ENCODE measurements at regions not wholly inside any gene's neighbourhood (a gene's known extent, or its start where the extent isn't known, plus 50 kb on each side); places are given as distances from the start of the nearest gene placed in this dataset.
"Not testable (repeated sequence)": the region's sequence is repeated elsewhere in the genome, so short reads cannot be mapped to it uniquely, and the experiment has no call there.

DNA sequence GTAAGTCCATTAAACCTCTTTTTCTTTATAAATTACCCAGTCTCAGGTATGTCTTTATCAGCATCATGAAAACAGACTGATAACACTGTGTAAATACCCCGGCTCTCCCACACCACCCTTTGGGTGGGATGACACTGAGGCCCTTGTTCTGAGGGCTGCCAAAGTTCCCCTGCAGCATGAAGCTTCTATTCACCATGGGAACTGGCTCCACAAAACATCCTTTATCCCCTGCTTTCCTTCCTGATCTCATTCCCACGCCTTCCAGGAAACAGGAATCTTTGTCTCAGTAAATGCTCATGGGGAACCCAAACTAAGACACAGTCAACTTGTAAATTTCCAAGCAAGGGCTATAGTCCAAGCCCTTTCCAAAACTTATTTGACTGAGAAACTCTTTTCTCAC lies 88.4 kb downstream of the ABCC12 start:
- no peak for DNase-seq
- H3K4me1 ChIP-seq (ENCODE audit: control insufficient read depth in 1 of 2, insufficient read depth in 2 of 2, low read length in 2 of 2): no peaks in the 10 kb centered on the region
- H3K4me3 ChIP-seq (ENCODE audit: low read length in 2 of 2): no peak overlapping the region
- intact Hi-C loops (cut with DNase I): no loop called here
- H3K9me3 ChIP-seq (ENCODE audit: control insufficient read depth, low read length): no peaks in the 10 kb centered on the region
- no peaks in the 10 kb centered on the region for H3K36me3 ChIP-seq (ENCODE audit: control insufficient read depth in 1 of 2, insufficient read depth in 2 of 2, low read length in 1 of 2)
- no peaks in the 10 kb centered on the region for H3K27me3 ChIP-seq (ENCODE audit: control insufficient read depth in 1 of 2, insufficient read depth in 2 of 2, low read length in 1 of 2)
- H3K27ac ChIP-seq (ENCODE audit: low read depth in 1 of 2, low read length in 2 of 2): no peak overlapping the region
- 64 to 73% methylated on average over 2 of the region's 2 CpGs for WGBS, 2 donors
- ATAC-seq (ENCODE audit: low FRiP score): no peak

DNA sequence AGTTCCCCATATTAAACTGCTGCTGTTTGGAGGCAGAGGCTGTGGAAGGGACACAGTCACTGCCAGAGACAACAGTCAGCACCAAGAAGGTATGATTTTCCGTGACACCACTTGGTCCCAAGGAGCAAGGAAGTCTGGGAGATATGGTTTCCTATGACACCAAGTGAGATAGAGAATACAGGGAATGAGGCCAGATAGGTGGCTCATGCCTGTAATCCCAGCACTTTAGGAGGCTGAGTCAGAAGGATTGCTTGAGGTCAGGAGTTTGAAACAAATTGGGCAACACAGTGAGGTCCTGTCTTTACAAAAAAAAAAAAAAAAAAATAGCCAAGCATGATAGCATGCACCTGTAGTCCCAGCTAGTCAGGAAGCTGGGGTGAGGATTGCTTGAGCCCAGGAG lies 90.8 kb downstream of the ABCC12 start:
- ATAC-seq (ENCODE audit: low FRiP score): no peak
- no peaks in the 10 kb centered on the region for H3K4me1 ChIP-seq (ENCODE audit: control insufficient read depth in 1 of 2, insufficient read depth in 2 of 2, low read length in 2 of 2)

DNA sequence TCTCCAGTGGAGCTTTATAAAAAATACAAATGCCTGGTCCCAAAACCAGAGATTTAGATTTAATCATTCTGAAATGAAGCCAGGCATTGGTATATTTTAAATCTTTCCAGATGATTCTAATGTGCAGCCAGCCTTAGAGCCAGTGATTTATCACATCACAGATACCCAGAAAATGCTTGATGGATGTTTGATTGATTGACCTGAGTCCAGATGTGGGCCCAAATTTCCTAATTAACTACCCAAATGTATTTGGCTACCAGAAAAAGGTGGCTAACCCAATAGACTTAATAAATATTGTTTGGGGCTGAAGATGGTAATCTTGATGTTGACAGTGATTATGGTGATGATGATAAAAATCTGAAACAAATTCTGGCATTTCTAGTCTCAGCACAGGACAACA lies 93.1 kb downstream of the ABCC12 start:
- DNase-seq (no peak), ATAC-seq (ENCODE audit: low FRiP score) (no peak)
- Histone ChIP-seq H3K9me3 (ENCODE audit: control insufficient read depth, low read length) (no peaks in the 10 kb centered on the region), H3K27ac (ENCODE audit: low read depth in 1 of 2, low read length in 2 of 2) (no peak overlapping the region), H3K27me3 (ENCODE audit: control insufficient read depth in 1 of 2, insufficient read depth in 2 of 2, low read length in 1 of 2) (no peaks in the 10 kb centered on the region), H3K4me1 (ENCODE audit: control insufficient read depth in 1 of 2, insufficient read depth in 2 of 2, low read length in 2 of 2) (no peaks in the 10 kb centered on the region), H3K36me3 (ENCODE audit: control insufficient read depth in 1 of 2, insufficient read depth in 2 of 2, low read length in 1 of 2) (no peaks in the 10 kb centered on the region), H3K4me3 (ENCODE audit: low read length in 2 of 2) (no peak overlapping the region)
- intact Hi-C loops (cut with DNase I): no loop called here

More for the DNA sequence above, 90.8 kb downstream of the ABCC12 start:
- Histone ChIP-seq H3K36me3 (ENCODE audit: control insufficient read depth in 1 of 2, insufficient read depth in 2 of 2, low read length in 1 of 2) (no peaks in the 10 kb centered on the region), H3K27ac (ENCODE audit: low read depth in 1 of 2, low read length in 2 of 2) (no peak overlapping the region), H3K27me3 (ENCODE audit: control insufficient read depth in 1 of 2, insufficient read depth in 2 of 2, low read length in 1 of 2) (no peaks in the 10 kb centered on the region), H3K9me3 (ENCODE audit: control insufficient read depth, low read length) (no peaks in the 10 kb centered on the region), H3K4me3 (ENCODE audit: low read length in 2 of 2) (no peak overlapping the region)
- no peak for DNase-seq
- intact Hi-C loops (cut with DNase I): no loop called here
- WGBS, 2 donors: 59 to 68% methylated on average over 1 of the region's 1 CpG

DNA sequence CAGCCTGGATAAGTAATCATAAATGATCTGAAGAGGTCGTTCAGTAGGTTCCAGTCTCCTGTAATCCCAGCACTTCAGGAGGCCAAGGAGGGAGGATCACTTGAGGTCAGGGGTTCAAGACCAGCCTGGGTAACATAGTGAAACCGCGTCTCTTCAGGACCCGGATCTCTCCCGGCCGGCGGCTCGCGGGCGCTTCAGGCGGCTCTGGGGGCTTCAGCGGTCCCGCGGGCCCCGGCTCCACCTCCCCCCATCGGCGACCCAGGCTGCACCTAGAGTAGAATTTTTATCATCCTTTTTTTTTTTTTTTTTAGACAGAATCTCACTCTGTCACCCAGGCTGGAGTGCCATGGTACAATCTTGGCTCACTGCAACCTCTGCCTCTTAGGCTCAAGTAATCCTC lies 95.9 kb downstream of the ABCC12 start:
- no peaks in the 10 kb centered on the region for H3K36me3 ChIP-seq (ENCODE audit: control insufficient read depth in 1 of 2, insufficient read depth in 2 of 2, low read length in 1 of 2)
- WGBS, 2 donors: 96% methylated on average over 15 to 17 of the region's 17 CpGs
- H3K4me1 ChIP-seq (ENCODE audit: control insufficient read depth in 1 of 2, insufficient read depth in 2 of 2, low read length in 2 of 2): no peaks in the 10 kb centered on the region
- H3K27me3 ChIP-seq (ENCODE audit: control insufficient read depth in 1 of 2, insufficient read depth in 2 of 2, low read length in 1 of 2): no peaks in the 10 kb centered on the region
- ATAC-seq (ENCODE audit: low FRiP score) (no peak), DNase-seq (no peak)
- no peaks in the 10 kb centered on the region for H3K9me3 ChIP-seq (ENCODE audit: control insufficient read depth, low read length)
- no peak overlapping the region for H3K27ac ChIP-seq (ENCODE audit: low read depth in 1 of 2, low read length in 2 of 2)
- intact Hi-C loops (cut with DNase I): no loop called here
- no peak overlapping the region for H3K4me3 ChIP-seq (ENCODE audit: low read length in 2 of 2)

DNA sequence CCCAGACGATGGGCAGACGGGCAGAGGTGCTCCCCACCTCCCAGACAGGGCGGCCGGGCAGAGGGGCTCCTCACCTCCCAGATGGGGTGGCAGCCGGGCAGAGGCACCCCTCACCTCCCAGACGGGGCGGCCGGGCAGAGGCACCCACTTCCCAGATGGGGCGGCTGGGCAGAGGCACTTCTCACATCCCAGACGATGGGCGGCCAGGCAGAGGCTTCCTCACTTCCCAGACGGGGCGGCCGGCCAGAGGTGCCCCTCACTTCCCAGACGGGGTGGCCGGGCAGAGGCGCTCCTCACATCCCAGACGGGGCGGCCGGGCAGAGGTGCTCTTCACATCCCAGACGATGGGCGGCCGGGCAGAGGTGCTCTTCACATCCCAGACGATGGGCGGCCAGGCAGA lies 96.6 kb downstream of the ABCC12 start:
- H3K4me3 ChIP-seq (ENCODE audit: low read length in 2 of 2); H3K27ac ChIP-seq (ENCODE audit: low read depth in 1 of 2, low read length in 2 of 2); H3K4me1 ChIP-seq (ENCODE audit: control insufficient read depth in 1 of 2, insufficient read depth in 2 of 2, low read length in 2 of 2); H3K9me3 ChIP-seq (ENCODE audit: control insufficient read depth, low read length); DNase-seq; H3K27me3 ChIP-seq (ENCODE audit: control insufficient read depth in 1 of 2, insufficient read depth in 2 of 2, low read length in 1 of 2); ATAC-seq (ENCODE audit: low FRiP score); intact Hi-C loops (cut with DNase I); H3K36me3 ChIP-seq (ENCODE audit: control insufficient read depth in 1 of 2, insufficient read depth in 2 of 2, low read length in 1 of 2): not testable (repeated sequence)
- 94 to 95% methylated on average over 24 to 25 of the region's 25 CpGs for WGBS, 2 donors

DNA sequence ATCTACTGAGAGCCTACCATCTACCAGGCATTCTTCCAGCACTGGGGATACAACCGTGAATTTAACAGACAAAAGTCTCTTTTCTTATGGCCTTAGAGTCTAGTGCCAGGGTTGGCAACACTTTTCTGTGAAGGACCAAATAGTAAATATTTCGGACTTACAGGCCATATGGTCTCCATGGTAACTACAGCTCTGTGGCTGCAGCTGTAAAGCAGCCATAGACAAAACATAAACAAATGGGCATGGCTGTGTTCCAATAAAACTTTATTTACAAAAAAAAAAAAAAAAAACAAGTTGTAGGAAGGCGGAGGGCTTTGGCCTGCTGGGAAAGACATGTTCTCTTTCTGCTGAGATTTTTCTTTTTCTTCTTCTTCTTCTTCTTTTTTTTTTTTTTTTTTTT lies 98.7 kb downstream of the ABCC12 start:
- WGBS, 2 donors: 58 to 63% methylated on average over 3 of the region's 3 CpGs
- DNase-seq (no peak), ATAC-seq (ENCODE audit: low FRiP score) (no peak)
- Histone ChIP-seq H3K27me3 (ENCODE audit: control insufficient read depth in 1 of 2, insufficient read depth in 2 of 2, low read length in 1 of 2) (no peaks in the 10 kb centered on the region), H3K4me1 (ENCODE audit: control insufficient read depth in 1 of 2, insufficient read depth in 2 of 2, low read length in 2 of 2) (no peaks in the 10 kb centered on the region), H3K27ac (ENCODE audit: low read depth in 1 of 2, low read length in 2 of 2) (no peak overlapping the region), H3K9me3 (ENCODE audit: control insufficient read depth, low read length) (no peaks in the 10 kb centered on the region), H3K36me3 (ENCODE audit: control insufficient read depth in 1 of 2, insufficient read depth in 2 of 2, low read length in 1 of 2) (no peaks in the 10 kb centered on the region), H3K4me3 (ENCODE audit: low read length in 2 of 2) (no peak overlapping the region)
- intact Hi-C loops (cut with DNase I): no loop called here

DNA sequence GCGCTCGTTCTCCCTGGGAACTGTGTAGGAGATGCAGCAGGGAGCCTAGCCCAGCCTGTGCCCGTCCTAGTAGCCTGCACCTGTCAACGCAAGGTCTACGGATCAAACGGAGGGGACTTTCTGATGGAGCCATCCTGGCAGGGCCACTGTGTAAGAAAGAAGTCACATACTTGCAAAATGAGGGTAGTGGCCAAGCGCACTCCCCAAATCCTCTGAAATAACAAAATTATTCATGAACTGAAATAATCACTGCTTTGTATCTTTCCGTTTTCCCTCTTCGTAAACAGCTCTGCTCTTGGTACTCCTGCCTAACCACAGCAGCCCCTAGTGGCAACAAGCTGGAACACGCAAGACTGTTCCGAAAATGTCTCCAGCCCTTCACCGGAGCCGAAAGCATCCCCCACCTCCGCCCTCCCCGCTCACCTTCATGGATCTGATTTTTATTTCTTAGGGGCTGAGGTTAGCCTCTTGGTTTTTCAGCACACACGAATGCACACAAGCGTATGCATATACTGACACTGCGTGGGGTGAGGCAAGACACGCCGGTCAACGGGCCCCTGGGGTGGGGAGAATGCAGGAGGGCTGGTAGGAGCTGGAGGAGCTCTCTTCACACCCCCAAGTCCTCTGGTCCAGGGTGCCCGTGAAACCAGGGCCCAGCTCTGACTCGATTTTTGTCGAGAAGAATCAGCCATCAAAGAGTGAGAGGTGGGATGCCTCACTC lies 100.8 kb downstream of the ABCC12 start:
- DNase-seq: no peak
- Histone ChIP-seq H3K4me1 (ENCODE audit: control insufficient read depth in 1 of 2, insufficient read depth in 2 of 2, low read length in 2 of 2) (no peaks in the 10 kb centered on the region), H3K36me3 (ENCODE audit: control insufficient read depth in 1 of 2, insufficient read depth in 2 of 2, low read length in 1 of 2) (no peaks in the 10 kb centered on the region), H3K4me3 (ENCODE audit: low read length in 2 of 2) (no peak overlapping the region), H3K9me3 (ENCODE audit: control insufficient read depth, low read length) (no peaks in the 10 kb centered on the region), H3K27ac (ENCODE audit: low read depth in 1 of 2, low read length in 2 of 2) (no peak overlapping the region), H3K27me3 (ENCODE audit: control insufficient read depth in 1 of 2, insufficient read depth in 2 of 2, low read length in 1 of 2) (no peaks in the 10 kb centered on the region)
- 24 to 28% methylated on average over 24 of the region's 24 CpGs for WGBS, 2 donors
- intact Hi-C loops (cut with DNase I): no loop called here
- ATAC-seq (ENCODE audit: low FRiP score): peak; percentile 73

DNA sequence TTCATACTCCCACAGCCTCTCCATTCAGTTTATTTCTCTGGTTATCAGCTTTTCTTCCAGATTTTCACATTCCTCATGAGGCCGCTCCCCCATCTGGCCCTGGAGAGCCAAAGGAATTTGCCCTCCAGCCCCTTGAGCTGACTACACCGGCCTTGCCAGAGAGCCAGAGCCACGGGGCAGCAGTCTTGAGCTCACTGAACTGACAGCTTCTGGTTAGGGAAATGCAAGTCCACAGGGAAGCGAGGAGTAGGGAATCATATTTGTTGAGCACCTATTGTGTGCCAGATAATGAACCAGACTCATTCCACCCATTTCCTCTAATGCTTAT lies 102.4 kb downstream of the ABCC12 start:
- WGBS, 2 donors: 35 to 39% methylated on average over 4 of the region's 4 CpGs
- Histone ChIP-seq H3K27me3 (ENCODE audit: control insufficient read depth in 1 of 2, insufficient read depth in 2 of 2, low read length in 1 of 2) (no peaks in the 10 kb centered on the region), H3K9me3 (ENCODE audit: control insufficient read depth, low read length) (no peaks in the 10 kb centered on the region), H3K4me1 (ENCODE audit: control insufficient read depth in 1 of 2, insufficient read depth in 2 of 2, low read length in 2 of 2) (no peaks in the 10 kb centered on the region), H3K36me3 (ENCODE audit: control insufficient read depth in 1 of 2, insufficient read depth in 2 of 2, low read length in 1 of 2) (no peaks in the 10 kb centered on the region), H3K4me3 (ENCODE audit: low read length in 2 of 2) (no peak overlapping the region), H3K27ac (ENCODE audit: low read depth in 1 of 2, low read length in 2 of 2) (no peak overlapping the region)
- intact Hi-C loops (cut with DNase I): no loop called here
- no peak for DNase-seq
- ATAC-seq (ENCODE audit: low FRiP score): no peak

DNA sequence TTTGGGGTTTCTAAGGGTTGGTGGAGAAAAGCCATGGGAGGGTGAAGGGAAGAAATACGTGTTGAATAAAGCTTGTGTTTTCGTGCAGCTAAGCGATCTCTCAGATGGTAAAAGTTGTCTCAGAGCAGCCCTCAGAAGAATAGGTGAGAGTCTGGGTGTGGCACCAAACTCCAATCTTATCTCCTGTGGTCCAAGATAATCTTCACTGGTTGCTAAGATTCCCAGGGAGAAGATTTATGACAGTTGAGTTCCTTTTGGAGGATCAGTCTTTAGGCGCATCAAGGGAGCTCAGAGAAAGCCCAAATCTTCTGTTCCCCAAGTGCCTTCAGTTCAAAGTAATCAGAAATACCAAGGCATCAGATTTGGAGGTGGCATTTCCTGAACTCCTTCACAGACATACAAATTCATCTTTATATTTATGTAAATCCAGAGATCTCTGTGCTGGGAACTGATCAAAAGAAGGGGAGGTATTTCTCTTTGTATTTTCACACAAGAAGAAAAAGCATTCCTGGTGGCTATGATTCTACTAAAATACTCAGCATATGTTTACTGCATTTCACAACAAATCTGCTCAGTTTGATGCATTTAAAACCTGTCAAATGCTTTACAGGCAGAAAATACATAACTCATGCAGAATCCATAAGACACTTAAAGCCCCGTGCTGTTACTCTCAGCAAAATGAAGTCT lies 102.9 kb downstream of the ABCC12 start:
- Histone ChIP-seq H3K36me3 (ENCODE audit: control insufficient read depth in 1 of 2, insufficient read depth in 2 of 2, low read length in 1 of 2) (no peaks in the 10 kb centered on the region), H3K9me3 (ENCODE audit: control insufficient read depth, low read length) (no peaks in the 10 kb centered on the region), H3K27ac (ENCODE audit: low read depth in 1 of 2, low read length in 2 of 2) (no peak overlapping the region), H3K27me3 (ENCODE audit: control insufficient read depth in 1 of 2, insufficient read depth in 2 of 2, low read length in 1 of 2) (no peaks in the 10 kb centered on the region), H3K4me3 (ENCODE audit: low read length in 2 of 2) (no peak overlapping the region), H3K4me1 (ENCODE audit: control insufficient read depth in 1 of 2, insufficient read depth in 2 of 2, low read length in 2 of 2) (no peaks in the 10 kb centered on the region)
- WGBS, 2 donors: 78 to 80% methylated on average over 5 of the region's 5 CpGs
- ATAC-seq (ENCODE audit: low FRiP score) (no peak), DNase-seq (no peak)
- intact Hi-C loops (cut with DNase I): no loop called here

Data from aorta (tissue), 5 donors.